Thyroid gland (tissue), 4 donors: ENCODE measurements at regions not wholly inside any gene's neighbourhood (a gene's known extent, or its start where the extent isn't known, plus 50 kb on each side); places are given as distances from the start of the nearest gene placed in this dataset.

Experiments used
- DNase-seq, 2 donors: peaks; one replicate each; pipeline ENCODE4 v3.0.0-alpha.2; 2019
- H3K27ac ChIP-seq, 3 donors: fragments of 200-600 bp; sonication (generic); 1 replicate in 2 of 3; 2 replicates in 1 of 3; pipeline ENCODE4 v1.5.1; 2016 to 2019; ENCODE audit warnings: mild to moderate bottlenecking in 1 of 3, moderate library complexity in 1 of 3
- H3K27me3 ChIP-seq: fragments of 200-600 bp; sonication (generic); one replicate; pipeline ENCODE4 v1.5.1; 2019
- H3K36me3 ChIP-seq, 2 donors: fragments of 200-600 bp; sonication (generic); one replicate each; pipeline ENCODE4 v1.5.1; 2016 to 2019
- H3K4me1 ChIP-seq, 2 donors: fragments of 200-600 bp; sonication (generic); one replicate each; pipeline ENCODE4 v1.5.1; 2017 to 2019
- H3K4me3 ChIP-seq, 3 donors: fragments of 200-600 bp; sonication (generic); replicated peaks in 1 of 3; 1 replicate in 2 of 3; 2 replicates in 1 of 3; pipeline ENCODE4 v1.5.1; 2016; ENCODE audit warnings: mild to moderate bottlenecking in 1 of 3
- H3K9me3 ChIP-seq: fragments of 200-600 bp; sonication (generic); one replicate; pipeline ENCODE4 v1.5.1; 2017
- POLR2A ChIP-seq, 2 donors: fragments of 450-650 bp; IDR thresholded peaks; one replicate each; pipeline ENCODE4 v1.6.1; 2017; ENCODE audit warnings: antibody characterized with exemption in 2 of 2, mild to moderate bottlenecking in 2 of 2, moderate library complexity in 1 of 2
- WGBS, 2 donors: methylation state at CpG; one replicate each; pipeline ENCODE4 v1.1.5; 2017; 5-methylcytosine and 5-hydroxymethylcytosine counted together
- intact Hi-C: fragments of 100-400 bp; cut with DNase I; formaldehyde crosslinking; loops from one replicate; pipeline ENCODE4 v1.15.1; 2023
- TF ChIP-seq, protein P1 (sequence below), 6 experiments: fragments of 200-600 bp in 3 of 6; fragments of 450-650 bp in 3 of 6; sonication (generic) in 3 of 6; IDR thresholded peaks; one replicate each; pipeline ENCODE4 v1.5.1; 2016 to 2019; ENCODE audit warnings: antibody characterized with exemption in 6 of 6, mild to moderate bottlenecking in 2 of 6, inconsistent platforms in 1 of 6, moderate library complexity in 1 of 6

DNA sequence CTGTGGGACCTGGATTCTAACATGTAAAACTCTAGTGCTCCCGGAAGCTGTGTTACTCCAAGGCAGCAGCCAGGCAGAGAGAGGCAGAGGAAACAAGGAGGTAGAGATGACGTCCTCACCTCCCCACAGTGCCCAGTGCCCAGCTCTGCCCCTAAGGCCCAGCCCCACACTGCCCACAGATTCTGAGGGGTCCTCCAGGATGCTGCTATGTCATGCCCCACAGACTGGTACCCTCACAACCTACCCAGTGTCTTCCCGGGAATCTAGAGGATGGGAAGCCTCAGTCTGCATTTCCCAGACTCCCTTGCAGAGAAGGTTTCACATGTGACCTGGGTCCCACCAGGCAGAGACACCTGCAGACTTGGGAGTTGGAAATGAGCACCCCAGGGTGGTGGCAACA is 75.9 kb upstream of the PCSK6 start:
- Histone ChIP-seq H3K36me3 (no peaks in the 10 kb centered on the region), H3K4me3 (no peak overlapping the region), H3K27ac (no peak overlapping the region), H3K9me3 (no peaks in the 10 kb centered on the region), H3K4me1 (no peaks in the 10 kb centered on the region), H3K27me3 (no peaks in the 10 kb centered on the region)
- WGBS, 2 donors: 93 to 94% methylated on average over 2 to 3 of the region's 3 CpGs
- no peak for DNase-seq
- no peak for TF ChIP-seq POLR2A (IDR thresholded peaks at IDR 0.05)
- TF ChIP-seq, protein P1, sequence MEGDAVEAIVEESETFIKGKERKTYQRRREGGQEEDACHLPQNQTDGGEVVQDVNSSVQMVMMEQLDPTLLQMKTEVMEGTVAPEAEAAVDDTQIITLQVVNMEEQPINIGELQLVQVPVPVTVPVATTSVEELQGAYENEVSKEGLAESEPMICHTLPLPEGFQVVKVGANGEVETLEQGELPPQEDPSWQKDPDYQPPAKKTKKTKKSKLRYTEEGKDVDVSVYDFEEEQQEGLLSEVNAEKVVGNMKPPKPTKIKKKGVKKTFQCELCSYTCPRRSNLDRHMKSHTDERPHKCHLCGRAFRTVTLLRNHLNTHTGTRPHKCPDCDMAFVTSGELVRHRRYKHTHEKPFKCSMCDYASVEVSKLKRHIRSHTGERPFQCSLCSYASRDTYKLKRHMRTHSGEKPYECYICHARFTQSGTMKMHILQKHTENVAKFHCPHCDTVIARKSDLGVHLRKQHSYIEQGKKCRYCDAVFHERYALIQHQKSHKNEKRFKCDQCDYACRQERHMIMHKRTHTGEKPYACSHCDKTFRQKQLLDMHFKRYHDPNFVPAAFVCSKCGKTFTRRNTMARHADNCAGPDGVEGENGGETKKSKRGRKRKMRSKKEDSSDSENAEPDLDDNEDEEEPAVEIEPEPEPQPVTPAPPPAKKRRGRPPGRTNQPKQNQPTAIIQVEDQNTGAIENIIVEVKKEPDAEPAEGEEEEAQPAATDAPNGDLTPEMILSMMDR (IDR thresholded peaks at IDR 0.05): no peak
- intact Hi-C loops: no loop called here

DNA sequence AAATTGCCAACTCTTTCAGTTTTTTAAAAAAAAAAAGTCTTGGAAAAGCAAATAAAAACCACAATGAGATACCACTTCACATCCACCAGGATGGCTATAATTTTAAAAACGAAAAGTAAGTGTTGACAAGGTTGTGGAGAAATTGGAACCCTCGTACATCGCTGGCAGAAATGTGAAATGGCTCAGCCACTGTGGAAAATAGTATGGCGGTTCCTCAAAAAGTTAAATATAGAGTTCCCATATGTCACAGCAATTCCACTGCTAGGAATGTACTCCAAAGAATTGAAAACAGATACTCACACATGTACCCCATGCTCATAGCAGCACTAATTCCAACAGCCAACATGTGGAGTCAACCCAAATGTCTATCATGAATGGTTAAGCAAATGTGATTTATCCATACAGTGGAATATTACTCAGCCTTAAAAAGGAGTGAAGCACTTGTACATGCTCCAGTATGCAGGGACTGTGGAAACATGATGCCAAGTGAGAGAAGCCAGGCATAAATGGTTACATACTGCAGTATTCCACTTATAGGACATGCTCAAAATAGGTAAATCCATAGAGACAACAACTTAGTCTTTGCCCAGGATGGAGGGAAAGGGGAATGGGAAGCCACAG is 73.8 kb upstream of the PCSK6 start:
- Histone ChIP-seq H3K9me3 (no peaks in the 10 kb centered on the region), H3K27me3 (no peaks in the 10 kb centered on the region), H3K4me3 (no peak overlapping the region), H3K27ac (no peak overlapping the region), H3K4me1 (peaks cover 0 to 3% of the 10 kb centered on the region in 2 donors), H3K36me3 (no peaks in the 10 kb centered on the region)
- TF ChIP-seq POLR2A (IDR thresholded peaks at IDR 0.05): no peak
- TF ChIP-seq, protein P1 (IDR thresholded peaks at IDR 0.05): no peak
- DNase-seq: no peak
- 87 to 90% methylated on average over 4 of the region's 4 CpGs for WGBS, 2 donors
- intact Hi-C loops: no loop called here

DNA sequence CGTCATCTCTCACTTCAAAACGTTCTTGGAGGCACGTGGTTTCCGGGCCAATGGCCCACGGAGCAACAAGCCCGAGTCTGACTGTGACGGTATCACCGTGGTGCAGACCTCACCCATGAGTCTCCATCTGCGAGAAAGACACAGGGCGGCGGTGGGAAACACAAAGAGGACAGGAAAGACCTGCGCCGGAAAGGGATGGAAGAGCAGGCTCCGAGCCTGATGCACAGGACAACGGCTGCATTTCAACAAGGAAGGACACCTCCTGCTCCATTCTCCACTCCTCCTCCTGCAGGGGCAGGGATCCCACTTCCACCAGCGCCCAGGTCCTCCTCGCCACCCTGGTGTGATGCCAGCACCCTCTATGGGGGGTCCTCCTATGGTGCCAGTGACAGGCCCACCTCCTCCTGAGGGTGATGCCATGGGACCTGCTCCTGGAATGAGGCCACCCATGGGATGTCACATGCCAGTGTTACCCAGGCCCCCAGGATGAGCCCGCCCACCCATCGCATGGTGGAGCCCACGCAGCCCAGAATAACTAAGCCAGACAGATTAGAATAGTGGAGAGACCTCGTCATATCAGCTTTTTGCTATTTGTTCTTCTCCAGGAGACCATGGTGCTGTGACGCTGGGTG is 73.0 kb upstream of the PCSK6 start:
- no peaks in the 10 kb centered on the region for H3K9me3 ChIP-seq
- 94 to 95% methylated on average over 22 of the region's 22 CpGs for WGBS, 2 donors
- intact Hi-C loops: no loop called here
- no peak for DNase-seq
- no peak overlapping the region for H3K4me3 ChIP-seq
- H3K27ac ChIP-seq: no peak overlapping the region
- TF ChIP-seq, protein P1 (IDR thresholded peaks at IDR 0.05): no peak
- TF ChIP-seq POLR2A (IDR thresholded peaks at IDR 0.05): no peak
- H3K4me1 ChIP-seq: peaks cover 0 to 7% of the 10 kb centered on the region in 2 donors
- H3K27me3 ChIP-seq: no peaks in the 10 kb centered on the region
- no peaks in the 10 kb centered on the region for H3K36me3 ChIP-seq

DNA sequence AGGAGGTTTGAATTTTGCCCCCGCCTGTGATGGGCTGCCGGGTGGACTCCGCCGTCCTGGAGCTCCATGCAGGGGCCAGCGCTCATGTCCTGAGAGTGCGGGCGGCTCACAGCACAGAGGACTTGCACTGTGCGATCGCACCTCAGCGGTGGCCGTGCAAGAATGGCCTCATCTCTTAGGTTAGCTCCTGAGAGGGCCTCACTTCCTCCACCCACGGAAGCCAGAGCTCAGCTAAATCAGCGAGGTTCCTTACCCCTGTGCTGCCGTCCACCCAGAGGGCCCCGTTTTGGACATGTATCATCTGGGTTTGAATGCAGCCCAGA is 72.0 kb upstream of the PCSK6 start:
- TF ChIP-seq, protein P1 (IDR thresholded peaks at IDR 0.05): no peak
- TF ChIP-seq POLR2A (IDR thresholded peaks at IDR 0.05): no peak
- H3K36me3 ChIP-seq: no peaks in the 10 kb centered on the region
- 84 to 85% methylated on average over 14 of the region's 15 CpGs for WGBS, 2 donors
- intact Hi-C loops: no loop called here
- H3K9me3 ChIP-seq: no peaks in the 10 kb centered on the region
- no peak overlapping the region for H3K4me3 ChIP-seq
- H3K4me1 ChIP-seq: peaks cover 0 to 7% of the 10 kb centered on the region in 2 donors
- no peaks in the 10 kb centered on the region for H3K27me3 ChIP-seq
- H3K27ac ChIP-seq: no peak overlapping the region
- DNase-seq: no peak

DNA sequence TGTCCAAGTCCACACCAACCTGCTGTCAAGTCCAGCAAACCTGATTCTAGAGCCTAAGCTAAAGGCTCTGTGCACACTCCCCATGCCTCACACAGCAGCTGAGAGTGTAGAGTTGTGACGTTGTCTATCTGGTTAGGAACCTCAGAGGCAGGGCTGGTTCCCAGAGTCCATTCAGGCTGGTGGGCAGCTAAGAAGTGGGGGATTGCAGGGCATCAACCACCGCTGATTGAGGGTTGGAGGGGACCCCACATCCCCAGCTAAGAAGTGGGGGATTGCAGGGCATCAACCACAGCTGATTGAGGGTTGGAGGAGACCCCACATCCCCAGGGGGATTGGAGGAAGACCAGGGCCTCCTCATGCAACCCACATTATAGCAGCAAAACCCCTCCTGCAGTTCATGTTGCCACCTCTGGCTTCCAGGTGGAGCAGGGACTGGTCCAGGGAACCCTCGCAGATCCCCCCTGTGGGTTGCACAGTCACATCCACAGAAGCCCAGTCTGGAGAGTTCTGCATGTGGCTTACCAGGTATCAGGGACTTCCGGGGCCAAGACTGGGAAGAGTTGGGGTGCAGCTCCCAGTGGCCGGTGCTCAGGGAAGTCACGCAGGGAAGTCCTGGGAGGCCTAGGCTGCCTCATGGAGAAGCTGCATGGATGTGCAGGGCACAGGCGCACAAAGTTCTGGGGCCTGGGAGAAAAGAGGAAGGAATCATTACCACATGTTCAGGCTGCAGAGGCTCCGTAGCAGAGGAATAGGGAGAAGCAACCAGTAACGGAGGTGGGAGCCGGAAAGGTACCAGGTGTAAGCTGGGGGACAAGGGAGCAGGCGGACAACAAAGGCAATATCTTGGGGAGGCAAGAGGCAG is 71.4 kb upstream of the PCSK6 start:
- Histone ChIP-seq H3K9me3 (no peaks in the 10 kb centered on the region), H3K4me3 (no peak overlapping the region), H3K27ac (no peak overlapping the region), H3K36me3 (no peaks in the 10 kb centered on the region), H3K4me1 (peaks cover 0 to 7% of the 10 kb centered on the region in 2 donors), H3K27me3 (no peaks in the 10 kb centered on the region)
- TF ChIP-seq, protein P1 (IDR thresholded peaks at IDR 0.05): no peak
- TF ChIP-seq POLR2A (IDR thresholded peaks at IDR 0.05): no peak
- intact Hi-C loops: no loop called here
- no peak for DNase-seq
- 95 to 97% methylated on average over 9 to 11 of the region's 11 CpGs for WGBS, 2 donors
